ENCODE measurements at regions not wholly inside any gene's neighbourhood (a gene's known extent, or its start where the extent isn't known, plus 50 kb on each side); places are given as distances from the start of the nearest gene placed in this dataset.

DNA sequence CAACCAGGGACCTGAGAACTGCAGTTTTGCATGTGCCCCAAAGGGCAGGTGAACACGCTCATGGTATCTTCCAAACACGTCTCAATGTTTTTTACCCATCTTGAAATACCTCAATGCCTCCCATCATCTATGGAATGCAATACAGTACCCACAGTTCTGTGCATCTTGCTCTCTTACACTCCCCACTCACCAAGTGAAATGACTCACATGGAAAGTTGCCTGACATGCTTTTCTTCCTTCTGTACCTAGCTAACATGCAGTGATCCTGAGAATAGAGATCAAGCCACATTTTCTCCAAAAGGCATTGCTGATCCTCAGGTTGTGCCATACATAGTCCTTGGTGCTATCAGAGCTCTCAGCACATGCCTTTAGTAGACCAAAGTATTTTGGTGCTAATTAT is 373.9 kb downstream of the GPD2 start:
- no peak overlapping the region for H3K4me2 ChIP-seq
- no peaks in the 10 kb centered on the region for H3K9me3 ChIP-seq
- ChIA-PET CTCF (no interaction called here), POLR2A (no interaction called here)
- no peak overlapping the region for H3K27ac ChIP-seq
- WGBS (ENCODE audit: missing lambda C conversion rate) = 27% methylated on average over 2 of the region's 2 CpGs
- TF ChIP-seq HOXB13 (CRISPR knock-in tag; IDR thresholded peaks at IDR 0.05; ENCODE audit: low read depth) (no peak), ZFP36 (IDR thresholded peaks at IDR 0.05; ENCODE audit: borderline replicate concordance, partially characterized antibody) (no peak), HES2 (IDR thresholded peaks at IDR 0.05) (no peak), HMGXB4 (CRISPR knock-in tag; IDR thresholded peaks at IDR 0.05; ENCODE audit: borderline replicate concordance) (no peak), ZNF302 (CRISPR knock-in tag; IDR thresholded peaks at IDR 0.05) (no peak), EP300 (IDR thresholded peaks at IDR 0.05) (no peak)
- no peak overlapping the region for H3K4me3 ChIP-seq
- DNase-seq (ENCODE audit: low read depth in 1 of 2, low spot score in 1 of 2) (no peak), ATAC-seq (no peak), FAIRE-seq (no peak)
- H3K4me1 ChIP-seq = no peaks in the 10 kb centered on the region

GRCh38 chr2:156812496-156812895 is 376.3 kb downstream of the GPD2 start:
- DNase-seq (ENCODE audit: low read depth in 1 of 2, low spot score in 1 of 2) (no peak), FAIRE-seq (no peak), ATAC-seq (no peak)
- CTCF ChIA-PET = no interaction called here
- POLR2A ChIA-PET = no interaction called here
- H3K9me3 ChIP-seq = no peaks in the 10 kb centered on the region
- no peak for TF ChIP-seq REST (IDR thresholded peaks at IDR 0.05)
- no peak for TF ChIP-seq GATA3 (IDR thresholded peaks at IDR 0.05; ENCODE audit: borderline replicate concordance)
- WGBS (ENCODE audit: missing lambda C conversion rate) = 28% methylated on average over 1 of the region's 1 CpG
- no peak overlapping the region for H3K27ac ChIP-seq
- H3K4me3 ChIP-seq = no peak overlapping the region
- no peak overlapping the region for H3K4me2 ChIP-seq
- no peaks in the 10 kb centered on the region for H3K4me1 ChIP-seq

DNA sequence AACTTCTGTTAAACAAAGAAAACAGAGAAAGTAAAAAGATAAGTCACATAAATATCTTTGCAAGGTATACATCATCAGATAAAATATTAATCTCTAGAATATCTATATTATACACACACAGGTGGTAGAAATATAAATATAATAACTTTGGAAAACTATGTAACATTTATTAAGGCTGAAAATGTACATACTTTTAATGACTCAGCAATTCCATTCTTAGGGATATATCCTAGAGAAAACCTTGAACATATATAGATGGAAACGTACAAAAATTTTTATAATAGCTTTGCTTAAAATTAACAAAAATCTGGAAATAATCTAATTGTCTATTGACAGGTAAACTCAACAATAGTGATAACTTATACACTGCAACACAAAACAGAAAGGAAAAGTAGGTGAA is 381.3 kb downstream of the GPD2 start:
- FAIRE-seq (no peak), ATAC-seq (no peak), DNase-seq (ENCODE audit: low read depth in 1 of 2, low spot score in 1 of 2) (no peak)
- no peak overlapping the region for H3K27ac ChIP-seq
- no peak overlapping the region for H3K4me3 ChIP-seq
- 28% methylated on average over 1 of the region's 1 CpG for WGBS (ENCODE audit: missing lambda C conversion rate)
- no peak overlapping the region for H3K4me2 ChIP-seq
- TF ChIP-seq HOXB5 (CRISPR knock-in tag; IDR thresholded peaks at IDR 0.05) = no peak
- TF ChIP-seq MAFK (IDR thresholded peaks at IDR 0.05; ENCODE audit: partially characterized antibody) = peak; percentile 78
- TF ChIP-seq HDAC2 (IDR thresholded peaks at IDR 0.05) = no peak
- POLR2A ChIA-PET = no interaction called here
- no peaks in the 10 kb centered on the region for H3K4me1 ChIP-seq
- H3K9me3 ChIP-seq = no peaks in the 10 kb centered on the region
- CTCF ChIA-PET = no interaction called here

DNA sequence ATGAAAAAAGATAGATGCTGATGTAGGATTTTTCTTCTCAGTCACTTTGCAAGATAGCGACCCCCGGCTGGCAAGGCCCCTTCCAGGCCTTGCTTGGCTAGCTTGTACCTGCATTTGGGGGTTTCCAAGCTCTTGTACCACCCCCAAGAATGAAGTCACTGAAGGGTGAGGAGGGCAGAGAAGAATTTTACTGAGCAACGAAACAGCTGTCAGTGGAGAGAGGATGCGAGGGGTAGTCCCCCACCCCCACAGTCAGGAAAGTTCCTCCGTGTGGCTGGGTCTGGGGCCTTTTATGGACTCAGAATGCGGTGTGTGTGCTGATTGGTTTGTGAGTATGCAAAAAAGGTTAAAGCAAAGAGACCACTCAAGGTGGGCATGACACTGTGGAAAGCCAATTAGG is 382.0 kb downstream of the GPD2 start:
- H3K4me1 ChIP-seq = no peaks in the 10 kb centered on the region
- ChIA-PET CTCF (no interaction called here), POLR2A (no interaction called here)
- FAIRE-seq = no peak
- no peak for DNase-seq (ENCODE audit: low read depth in 1 of 2, low spot score in 1 of 2)
- TF ChIP-seq TP53 (CRISPR knock-in tag; IDR thresholded peaks at IDR 0.05) = no peak
- no peak overlapping the region for H3K27ac ChIP-seq
- no peaks in the 10 kb centered on the region for H3K9me3 ChIP-seq
- H3K4me3 ChIP-seq = no peak overlapping the region
- no peak overlapping the region for H3K4me2 ChIP-seq
- WGBS (ENCODE audit: missing lambda C conversion rate) = 88% methylated on average over 6 of the region's 6 CpGs
- ATAC-seq = no peak

DNA sequence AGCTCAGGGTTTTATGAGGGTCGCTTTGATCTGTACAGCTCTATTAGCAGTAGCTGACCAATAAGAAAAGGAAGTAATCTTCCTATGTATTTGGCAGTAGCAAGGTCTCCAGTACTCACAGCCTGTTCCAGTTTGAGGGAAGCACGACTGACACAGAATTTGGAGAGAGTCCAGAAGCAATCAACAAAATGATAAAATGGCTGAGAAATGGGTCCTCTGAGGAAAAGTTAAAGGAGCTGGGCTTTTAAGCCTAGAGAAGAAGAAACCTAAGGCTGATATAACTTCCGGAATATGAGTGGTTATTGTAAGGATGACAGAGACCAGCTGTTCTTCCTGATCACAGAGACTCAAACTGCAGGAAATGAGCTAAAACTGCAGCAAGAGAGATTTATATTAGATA is 382.8 kb downstream of the GPD2 start:
- H3K4me3 ChIP-seq = no peak overlapping the region
- CTCF ChIA-PET = no interaction called here
- WGBS (ENCODE audit: missing lambda C conversion rate) = 48% methylated on average over 3 of the region's 3 CpGs
- no peaks in the 10 kb centered on the region for H3K9me3 ChIP-seq
- FAIRE-seq = no peak
- H3K4me1 ChIP-seq = no peaks in the 10 kb centered on the region
- POLR2A ChIA-PET = no interaction called here
- no peak for ATAC-seq
- no peak overlapping the region for H3K4me2 ChIP-seq
- no peak overlapping the region for H3K27ac ChIP-seq
- no peak for DNase-seq (ENCODE audit: low read depth in 1 of 2, low spot score in 1 of 2)
- TF ChIP-seq FOXS1 (CRISPR knock-in tag; IDR thresholded peaks at IDR 0.05) (no peak), ATOH8 (CRISPR knock-in tag; IDR thresholded peaks at IDR 0.05; ENCODE audit: low read depth) (no peak), HOXB13 (CRISPR knock-in tag; IDR thresholded peaks at IDR 0.05; ENCODE audit: low read depth) (no peak), ZSCAN20 (CRISPR knock-in tag; IDR thresholded peaks at IDR 0.05) (no peak), JUNB (IDR thresholded peaks at IDR 0.05) (no peak), SREBF2 (IDR thresholded peaks at IDR 0.05) (no peak), RAD21 (conservative IDR thresholded peaks at IDR 0.05 in 1 of 2, IDR thresholded peaks at IDR 0.05 in 1 of 2) (no peak), POLR2A (IDR thresholded peaks at IDR 0.05; ENCODE audit: low read length) (no peak), PHF8 (IDR thresholded peaks at IDR 0.05; ENCODE audit: borderline replicate concordance, low read depth) (no peak), HOXB5 (CRISPR knock-in tag; IDR thresholded peaks at IDR 0.05) (no peak), EHMT2 (IDR thresholded peaks at IDR 0.05; ENCODE audit: low read depth) (no peak), SMC3 (IDR thresholded peaks at IDR 0.05) (no peak), CBX2 (IDR thresholded peaks at IDR 0.05; ENCODE audit: borderline replicate concordance, low read depth) (no peak), NR3C1 (IDR thresholded peaks at IDR 0.05) (no peak)

Measured in A549 (cell line).